ENCODE measurements at regions not wholly inside any gene's neighbourhood (a gene's known extent, or its start where the extent isn't known, plus 50 kb on each side); places are given as distances from the start of the nearest gene placed in this dataset.

DNA sequence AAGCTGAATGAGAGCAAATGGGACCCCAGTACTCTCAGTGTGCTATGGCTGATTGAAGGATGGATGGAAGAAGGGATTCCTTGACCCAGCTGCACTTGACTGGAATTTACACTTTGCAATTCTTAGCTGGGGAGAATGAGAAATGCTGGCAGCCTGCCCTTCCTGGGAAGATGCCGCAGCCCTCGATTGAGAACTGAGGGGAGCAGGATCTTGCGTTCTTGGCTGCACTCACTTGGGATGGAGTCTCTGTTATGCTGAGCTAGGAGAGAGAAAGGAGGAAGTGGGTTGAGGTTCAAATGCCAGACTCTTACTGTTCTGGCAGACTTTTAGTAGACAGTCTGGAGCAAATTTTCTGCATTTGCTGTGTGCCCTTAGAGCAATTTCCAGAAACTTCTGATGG lies 221.2 kb downstream of the FNDC1 start (continued):
- TF ChIP-seq ZNF707 (tag by site-specific recombination; IDR thresholded peaks at IDR 0.05) (no peak), ZNF585B (tag by site-specific recombination; IDR thresholded peaks at IDR 0.05) (no peak), TRIM28 (IDR thresholded peaks at IDR 0.05; ENCODE audit: borderline replicate concordance, low read length) (no peak), ZNF146 (tag by site-specific recombination; IDR thresholded peaks at IDR 0.05) (no peak), ZFP37 (tag by site-specific recombination; IDR thresholded peaks at IDR 0.05) (no peak), OVOL3 (tag by site-specific recombination; IDR thresholded peaks at IDR 0.05) (no peak)
- TF ChIP-seq, protein P1, sequence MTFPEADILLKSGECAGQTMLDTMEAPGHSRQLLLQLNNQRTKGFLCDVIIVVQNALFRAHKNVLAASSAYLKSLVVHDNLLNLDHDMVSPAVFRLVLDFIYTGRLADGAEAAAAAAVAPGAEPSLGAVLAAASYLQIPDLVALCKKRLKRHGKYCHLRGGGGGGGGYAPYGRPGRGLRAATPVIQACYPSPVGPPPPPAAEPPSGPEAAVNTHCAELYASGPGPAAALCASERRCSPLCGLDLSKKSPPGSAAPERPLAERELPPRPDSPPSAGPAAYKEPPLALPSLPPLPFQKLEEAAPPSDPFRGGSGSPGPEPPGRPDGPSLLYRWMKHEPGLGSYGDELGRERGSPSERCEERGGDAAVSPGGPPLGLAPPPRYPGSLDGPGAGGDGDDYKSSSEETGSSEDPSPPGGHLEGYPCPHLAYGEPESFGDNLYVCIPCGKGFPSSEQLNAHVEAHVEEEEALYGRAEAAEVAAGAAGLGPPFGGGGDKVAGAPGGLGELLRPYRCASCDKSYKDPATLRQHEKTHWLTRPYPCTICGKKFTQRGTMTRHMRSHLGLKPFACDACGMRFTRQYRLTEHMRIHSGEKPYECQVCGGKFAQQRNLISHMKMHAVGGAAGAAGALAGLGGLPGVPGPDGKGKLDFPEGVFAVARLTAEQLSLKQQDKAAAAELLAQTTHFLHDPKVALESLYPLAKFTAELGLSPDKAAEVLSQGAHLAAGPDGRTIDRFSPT (tag by site-specific recombination; IDR thresholded peaks at IDR 0.05): no peak
- TF ChIP-seq, protein P2, sequence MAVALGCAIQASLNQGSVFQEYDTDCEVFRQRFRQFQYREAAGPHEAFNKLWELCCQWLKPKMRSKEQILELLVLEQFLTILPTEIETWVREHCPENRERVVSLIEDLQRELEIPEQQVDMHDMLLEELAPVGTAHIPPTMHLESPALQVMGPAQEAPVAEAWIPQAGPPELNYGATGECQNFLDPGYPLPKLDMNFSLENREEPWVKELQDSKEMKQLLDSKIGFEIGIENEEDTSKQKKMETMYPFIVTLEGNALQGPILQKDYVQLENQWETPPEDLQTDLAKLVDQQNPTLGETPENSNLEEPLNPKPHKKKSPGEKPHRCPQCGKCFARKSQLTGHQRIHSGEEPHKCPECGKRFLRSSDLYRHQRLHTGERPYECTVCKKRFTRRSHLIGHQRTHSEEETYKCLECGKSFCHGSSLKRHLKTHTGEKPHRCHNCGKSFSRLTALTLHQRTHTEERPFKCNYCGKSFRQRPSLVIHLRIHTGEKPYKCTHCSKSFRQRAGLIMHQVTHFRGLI (tag by site-specific recombination; IDR thresholded peaks at IDR 0.05): no peak
- TF ChIP-seq, protein P3, sequence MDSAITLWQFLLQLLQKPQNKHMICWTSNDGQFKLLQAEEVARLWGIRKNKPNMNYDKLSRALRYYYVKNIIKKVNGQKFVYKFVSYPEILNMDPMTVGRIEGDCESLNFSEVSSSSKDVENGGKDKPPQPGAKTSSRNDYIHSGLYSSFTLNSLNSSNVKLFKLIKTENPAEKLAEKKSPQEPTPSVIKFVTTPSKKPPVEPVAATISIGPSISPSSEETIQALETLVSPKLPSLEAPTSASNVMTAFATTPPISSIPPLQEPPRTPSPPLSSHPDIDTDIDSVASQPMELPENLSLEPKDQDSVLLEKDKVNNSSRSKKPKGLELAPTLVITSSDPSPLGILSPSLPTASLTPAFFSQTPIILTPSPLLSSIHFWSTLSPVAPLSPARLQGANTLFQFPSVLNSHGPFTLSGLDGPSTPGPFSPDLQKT (IDR thresholded peaks at IDR 0.05; ENCODE audit: borderline replicate concordance, low read depth, low read length): no peak

DNA sequence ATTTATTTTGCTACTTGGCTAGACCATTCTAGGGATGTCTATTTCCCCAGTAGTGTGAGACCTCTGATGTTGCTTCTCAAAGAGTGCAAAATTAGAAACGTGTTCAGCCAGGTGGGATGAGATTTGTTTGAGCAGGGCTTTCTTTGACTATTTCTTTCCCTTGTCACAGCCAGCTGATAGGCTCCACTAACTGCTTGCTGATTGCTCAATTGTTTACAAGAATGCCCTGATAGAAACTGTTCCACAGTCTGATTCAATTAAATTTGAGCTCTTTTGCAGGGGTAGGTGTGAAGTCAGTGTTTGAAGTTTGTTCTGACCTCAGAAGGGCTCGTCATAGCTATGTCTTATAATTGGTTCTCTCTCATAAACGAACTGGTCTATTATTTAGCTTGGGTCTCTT lies 220.5 kb downstream of the FNDC1 start:
- no peaks in the 10 kb centered on the region for H3K36me3 ChIP-seq (ENCODE audit: control insufficient read depth in 2 of 2, insufficient read depth in 1 of 2, low read length in 2 of 2)
- H3K27ac ChIP-seq (ENCODE audit: extremely low read depth, low read depth, low read length): no peak overlapping the region
- POLR2A ChIA-PET: no interaction called here
- no peaks in the 10 kb centered on the region for H3K9me3 ChIP-seq (ENCODE audit: control insufficient read depth, insufficient read depth, low read depth, low read length)
- no peak for TF ChIP-seq IKZF3 (tag by site-specific recombination; IDR thresholded peaks at IDR 0.05)
- TF ChIP-seq ZFP41 (tag by site-specific recombination; IDR thresholded peaks at IDR 0.05; ENCODE audit: borderline replicate concordance): no peak
- TF ChIP-seq ZNF169 (tag by site-specific recombination; IDR thresholded peaks at IDR 0.05): no peak
- TF ChIP-seq ZFP37 (tag by site-specific recombination; IDR thresholded peaks at IDR 0.05): no peak
- TF ChIP-seq ZNF16 (tag by site-specific recombination; IDR thresholded peaks at IDR 0.05; ENCODE audit: low read depth): no peak
- TF ChIP-seq, protein P4, sequence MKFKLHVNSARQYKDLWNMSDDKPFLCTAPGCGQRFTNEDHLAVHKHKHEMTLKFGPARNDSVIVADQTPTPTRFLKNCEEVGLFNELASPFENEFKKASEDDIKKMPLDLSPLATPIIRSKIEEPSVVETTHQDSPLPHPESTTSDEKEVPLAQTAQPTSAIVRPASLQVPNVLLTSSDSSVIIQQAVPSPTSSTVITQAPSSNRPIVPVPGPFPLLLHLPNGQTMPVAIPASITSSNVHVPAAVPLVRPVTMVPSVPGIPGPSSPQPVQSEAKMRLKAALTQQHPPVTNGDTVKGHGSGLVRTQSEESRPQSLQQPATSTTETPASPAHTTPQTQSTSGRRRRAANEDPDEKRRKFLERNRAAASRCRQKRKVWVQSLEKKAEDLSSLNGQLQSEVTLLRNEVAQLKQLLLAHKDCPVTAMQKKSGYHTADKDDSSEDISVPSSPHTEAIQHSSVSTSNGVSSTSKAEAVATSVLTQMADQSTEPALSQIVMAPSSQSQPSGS (tag by site-specific recombination; IDR thresholded peaks at IDR 0.05; ENCODE audit: low read depth): no peak
- no peak for TF ChIP-seq ZNF433 (tag by site-specific recombination; IDR thresholded peaks at IDR 0.05; ENCODE audit: low read depth)
- no peak for TF ChIP-seq ZNF670 (tag by site-specific recombination; IDR thresholded peaks at IDR 0.05; ENCODE audit: low read depth)
- TF ChIP-seq, protein P5, sequence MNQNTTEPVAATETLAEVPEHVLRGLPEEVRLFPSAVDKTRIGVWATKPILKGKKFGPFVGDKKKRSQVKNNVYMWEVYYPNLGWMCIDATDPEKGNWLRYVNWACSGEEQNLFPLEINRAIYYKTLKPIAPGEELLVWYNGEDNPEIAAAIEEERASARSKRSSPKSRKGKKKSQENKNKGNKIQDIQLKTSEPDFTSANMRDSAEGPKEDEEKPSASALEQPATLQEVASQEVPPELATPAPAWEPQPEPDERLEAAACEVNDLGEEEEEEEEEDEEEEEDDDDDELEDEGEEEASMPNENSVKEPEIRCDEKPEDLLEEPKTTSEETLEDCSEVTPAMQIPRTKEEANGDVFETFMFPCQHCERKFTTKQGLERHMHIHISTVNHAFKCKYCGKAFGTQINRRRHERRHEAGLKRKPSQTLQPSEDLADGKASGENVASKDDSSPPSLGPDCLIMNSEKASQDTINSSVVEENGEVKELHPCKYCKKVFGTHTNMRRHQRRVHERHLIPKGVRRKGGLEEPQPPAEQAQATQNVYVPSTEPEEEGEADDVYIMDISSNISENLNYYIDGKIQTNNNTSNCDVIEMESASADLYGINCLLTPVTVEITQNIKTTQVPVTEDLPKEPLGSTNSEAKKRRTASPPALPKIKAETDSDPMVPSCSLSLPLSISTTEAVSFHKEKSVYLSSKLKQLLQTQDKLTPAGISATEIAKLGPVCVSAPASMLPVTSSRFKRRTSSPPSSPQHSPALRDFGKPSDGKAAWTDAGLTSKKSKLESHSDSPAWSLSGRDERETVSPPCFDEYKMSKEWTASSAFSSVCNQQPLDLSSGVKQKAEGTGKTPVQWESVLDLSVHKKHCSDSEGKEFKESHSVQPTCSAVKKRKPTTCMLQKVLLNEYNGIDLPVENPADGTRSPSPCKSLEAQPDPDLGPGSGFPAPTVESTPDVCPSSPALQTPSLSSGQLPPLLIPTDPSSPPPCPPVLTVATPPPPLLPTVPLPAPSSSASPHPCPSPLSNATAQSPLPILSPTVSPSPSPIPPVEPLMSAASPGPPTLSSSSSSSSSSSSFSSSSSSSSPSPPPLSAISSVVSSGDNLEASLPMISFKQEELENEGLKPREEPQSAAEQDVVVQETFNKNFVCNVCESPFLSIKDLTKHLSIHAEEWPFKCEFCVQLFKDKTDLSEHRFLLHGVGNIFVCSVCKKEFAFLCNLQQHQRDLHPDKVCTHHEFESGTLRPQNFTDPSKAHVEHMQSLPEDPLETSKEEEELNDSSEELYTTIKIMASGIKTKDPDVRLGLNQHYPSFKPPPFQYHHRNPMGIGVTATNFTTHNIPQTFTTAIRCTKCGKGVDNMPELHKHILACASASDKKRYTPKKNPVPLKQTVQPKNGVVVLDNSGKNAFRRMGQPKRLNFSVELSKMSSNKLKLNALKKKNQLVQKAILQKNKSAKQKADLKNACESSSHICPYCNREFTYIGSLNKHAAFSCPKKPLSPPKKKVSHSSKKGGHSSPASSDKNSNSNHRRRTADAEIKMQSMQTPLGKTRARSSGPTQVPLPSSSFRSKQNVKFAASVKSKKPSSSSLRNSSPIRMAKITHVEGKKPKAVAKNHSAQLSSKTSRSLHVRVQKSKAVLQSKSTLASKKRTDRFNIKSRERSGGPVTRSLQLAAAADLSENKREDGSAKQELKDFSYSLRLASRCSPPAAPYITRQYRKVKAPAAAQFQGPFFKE (tag by site-specific recombination; IDR thresholded peaks at IDR 0.05; ENCODE audit: borderline replicate concordance): no peak
- no peak for TF ChIP-seq ZNF157 (tag by site-specific recombination; IDR thresholded peaks at IDR 0.05)
- TF ChIP-seq SP2 (tag by site-specific recombination; IDR thresholded peaks at IDR 0.05): no peak
- TF ChIP-seq ZNF211 (tag by site-specific recombination; IDR thresholded peaks at IDR 0.05; ENCODE audit: low read depth): no peak
- no peaks in the 10 kb centered on the region for H3K4me1 ChIP-seq (ENCODE audit: control insufficient read depth, insufficient read depth, low read length)
- CTCF ChIA-PET: interaction anchor here (1.0 kb wide), 1 partner anchor 10 kb away, joined by 3 read pairs; no protein-coding TSS in a partner anchor
- no peak overlapping the region for H3K4me3 ChIP-seq (ENCODE audit: low read depth, low read length)

All from HEK293 (cell line).